Stimulated activated naive CD8-positive, alpha-beta T cell treated with anti-CD3 and anti-CD28 coated beads, Interleukin-15, Interleukin-2, amounts not matched to agents 100 ng/mL and 50 ng/mL, for 24 hours (primary cell): ENCODE measurements at regions not wholly inside any gene's neighbourhood (a gene's known extent, or its start where the extent isn't known, plus 50 kb on each side); places are given as distances from the start of the nearest gene placed in this dataset.
"Not testable (repeated sequence)": the region's sequence is repeated elsewhere in the genome, so short reads cannot be mapped to it uniquely, and the experiment has no call there.

Source experiments
- H3K27ac Mint-ChIP-seq: one replicate; pipeline ENCODE4 v1.8.0; 2021; ENCODE audit warnings: mild to moderate bottlenecking, mixed read lengths
- H3K27me3 Mint-ChIP-seq: one replicate; pipeline ENCODE4 v1.8.0; 2021; ENCODE audit warnings: mixed read lengths
- H3K36me3 Mint-ChIP-seq: one replicate; pipeline ENCODE4 v1.8.0; 2021; ENCODE audit warnings: low read depth, mixed read lengths
- H3K4me1 Mint-ChIP-seq: one replicate; pipeline ENCODE4 v1.8.0; 2021; ENCODE audit warnings: low read depth, mixed read lengths
- H3K4me3 Mint-ChIP-seq: one replicate; pipeline ENCODE4 v1.8.0; 2021; ENCODE audit warnings: mild to moderate bottlenecking, mixed read lengths
- H3K9me3 Mint-ChIP-seq: one replicate; pipeline ENCODE4 v1.8.0; 2021; ENCODE audit warnings: mixed read lengths

DNA sequence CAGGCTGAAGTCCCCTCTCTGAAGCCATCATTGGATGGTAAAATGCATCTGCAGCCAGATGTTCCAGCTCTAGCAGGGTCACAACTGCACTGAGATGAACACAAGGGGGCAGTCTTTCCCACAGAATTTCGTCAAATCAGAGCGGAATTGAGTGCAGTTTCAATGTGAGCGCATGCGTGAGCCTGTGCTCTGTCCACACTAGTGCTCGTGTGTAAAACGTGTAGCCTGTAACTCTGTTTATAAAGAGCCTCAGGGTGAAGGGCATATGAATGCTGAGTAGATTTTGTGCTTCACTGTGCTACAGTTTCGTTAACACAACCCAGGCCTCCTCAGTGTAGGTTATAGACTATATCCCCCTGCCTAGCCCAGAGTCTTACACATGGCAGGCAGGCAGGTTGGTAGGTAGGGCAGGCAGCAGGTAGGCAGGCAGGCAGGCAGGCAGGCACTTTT is 92.7 kb upstream of the GOLGA6L4 start:
- H3K36me3 Mint-ChIP-seq, result no peaks in the 10 kb centered on the region
- H3K4me3 Mint-ChIP-seq, result peak overlapping the region; percentile 50
- H3K27ac Mint-ChIP-seq, result peak overlapping the region; percentile 26
- no peaks in the 10 kb centered on the region for H3K9me3 Mint-ChIP-seq
- peaks cover 7% of the 10 kb centered on the region for H3K27me3 Mint-ChIP-seq
- peaks cover 4% of the 10 kb centered on the region for H3K4me1 Mint-ChIP-seq

- Mint-ChIP-seq H3K4me1 (peaks cover 4% of the 10 kb centered on the region), H3K4me3 (no peak overlapping the region), H3K9me3 (no peaks in the 10 kb centered on the region), H3K27me3 (peaks cover 9% of the 10 kb centered on the region), H3K27ac (no peak overlapping the region), H3K36me3 (no peaks in the 10 kb centered on the region)
Measured at GRCh38 chr15:84143753-84144314, 91.7 kb upstream of the GOLGA6L4 start.

- H3K27ac Mint-ChIP-seq, H3K4me3 Mint-ChIP-seq, H3K27me3 Mint-ChIP-seq, H3K36me3 Mint-ChIP-seq, H3K9me3 Mint-ChIP-seq, H3K4me1 Mint-ChIP-seq: not testable (repeated sequence)
Measured at GRCh38 chr15:84144946-84145345, 90.6 kb upstream of the GOLGA6L4 start.

GRCh38 chr15:84146299-84146698 is 89.3 kb upstream of the GOLGA6L4 start:
- not testable (repeated sequence) for H3K9me3 Mint-ChIP-seq, H3K4me3 Mint-ChIP-seq, H3K4me1 Mint-ChIP-seq, H3K27me3 Mint-ChIP-seq, H3K36me3 Mint-ChIP-seq, H3K27ac Mint-ChIP-seq

- not testable (repeated sequence) for H3K27me3 Mint-ChIP-seq, H3K4me1 Mint-ChIP-seq, H3K9me3 Mint-ChIP-seq, H3K36me3 Mint-ChIP-seq, H3K4me3 Mint-ChIP-seq, H3K27ac Mint-ChIP-seq
Measured at GRCh38 chr15:84147307-84147706, 88.3 kb upstream of the GOLGA6L4 start.

- H3K9me3 Mint-ChIP-seq, result no peaks in the 10 kb centered on the region
- H3K4me3 Mint-ChIP-seq, result no peak overlapping the region
- H3K27me3 Mint-ChIP-seq, result peaks cover 4% of the 10 kb centered on the region
- no peaks in the 10 kb centered on the region for H3K4me1 Mint-ChIP-seq
- H3K36me3 Mint-ChIP-seq, result no peaks in the 10 kb centered on the region
- H3K27ac Mint-ChIP-seq, result no peak overlapping the region
Measured at GRCh38 chr15:84151205-84151931, 84.2 kb upstream of the GOLGA6L4 start.

GRCh38 chr15:84152381-84152979 is 83.1 kb upstream of the GOLGA6L4 start:
- not testable (repeated sequence) for H3K4me3 Mint-ChIP-seq, H3K36me3 Mint-ChIP-seq, H3K4me1 Mint-ChIP-seq, H3K27me3 Mint-ChIP-seq, H3K9me3 Mint-ChIP-seq, H3K27ac Mint-ChIP-seq

- not testable (repeated sequence) for H3K4me1 Mint-ChIP-seq, H3K9me3 Mint-ChIP-seq, H3K27ac Mint-ChIP-seq, H3K4me3 Mint-ChIP-seq, H3K36me3 Mint-ChIP-seq, H3K27me3 Mint-ChIP-seq
Measured at GRCh38 chr15:84153655-84154140, 81.9 kb upstream of the GOLGA6L4 start.

- H3K36me3 Mint-ChIP-seq, H3K4me3 Mint-ChIP-seq, H3K9me3 Mint-ChIP-seq, H3K4me1 Mint-ChIP-seq, H3K27ac Mint-ChIP-seq, H3K27me3 Mint-ChIP-seq: not testable (repeated sequence)
Measured at GRCh38 chr15:84154314-84154713, 81.3 kb upstream of the GOLGA6L4 start.

DNA sequence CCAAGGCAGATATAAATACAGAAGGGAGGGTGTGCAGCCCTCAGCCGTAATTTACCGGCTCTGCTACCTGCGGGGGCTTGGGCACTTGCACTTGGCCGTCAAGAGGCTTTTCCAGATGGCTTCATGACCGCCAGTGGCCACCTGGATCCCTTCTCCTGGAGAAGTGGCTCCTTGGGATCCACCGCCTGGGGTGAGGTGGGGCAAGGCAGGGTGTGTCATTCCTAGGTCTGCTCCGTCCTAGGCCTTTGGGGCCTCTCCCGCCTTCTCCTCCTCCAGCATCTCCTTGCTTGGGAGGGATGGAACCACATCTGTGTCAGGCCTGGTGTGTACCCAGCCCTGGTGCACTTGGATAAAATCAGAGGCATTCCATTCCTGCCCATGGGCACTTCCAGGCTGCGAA is 80.8 kb upstream of the GOLGA6L4 start:
- H3K4me1 Mint-ChIP-seq, H3K9me3 Mint-ChIP-seq, H3K27me3 Mint-ChIP-seq, H3K27ac Mint-ChIP-seq, H3K4me3 Mint-ChIP-seq, H3K36me3 Mint-ChIP-seq: not testable (repeated sequence)

DNA sequence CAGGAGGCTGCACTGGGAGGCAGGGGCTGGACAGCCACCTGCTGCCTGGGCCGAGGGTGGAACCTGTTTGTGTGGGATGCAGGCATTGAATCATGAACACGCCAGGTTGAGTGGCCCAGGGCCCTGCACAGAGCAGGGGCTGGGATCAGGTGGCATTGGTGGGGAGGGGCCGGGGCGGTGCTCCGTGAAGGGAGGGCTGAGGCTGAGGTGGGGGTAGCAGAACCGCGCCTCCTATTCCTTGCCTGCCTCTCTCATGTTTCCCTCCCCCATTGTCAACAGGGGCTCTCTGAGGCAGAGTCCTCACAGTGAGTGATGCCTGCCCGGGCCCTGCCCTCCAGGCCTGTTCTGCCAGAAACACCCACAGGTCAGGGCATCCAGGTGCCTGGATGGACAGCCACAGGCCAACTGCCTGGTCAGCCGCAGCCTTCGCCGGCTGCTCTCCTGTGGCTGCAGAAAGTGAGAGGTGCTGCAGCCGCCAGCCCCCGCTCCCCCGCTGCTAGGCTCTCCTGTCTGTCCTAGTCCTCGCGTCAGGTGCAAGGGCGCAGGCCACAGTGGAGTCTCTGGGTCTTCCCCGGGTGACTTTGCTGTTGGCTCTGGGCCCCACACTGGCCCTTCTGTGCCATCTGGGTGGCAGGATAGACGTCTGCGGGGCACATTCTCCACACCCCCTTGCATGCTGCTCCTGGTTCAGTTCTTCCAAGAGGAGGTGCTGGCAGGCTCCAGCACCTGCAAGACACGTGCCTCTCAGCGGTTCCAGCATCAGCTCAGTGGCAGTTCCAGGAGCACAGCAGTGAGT is 79.6 kb upstream of the GOLGA6L4 start:
- not testable (repeated sequence) for H3K27ac Mint-ChIP-seq, H3K4me1 Mint-ChIP-seq, H3K4me3 Mint-ChIP-seq, H3K9me3 Mint-ChIP-seq, H3K27me3 Mint-ChIP-seq, H3K36me3 Mint-ChIP-seq

- not testable (repeated sequence) for H3K27ac Mint-ChIP-seq, H3K4me1 Mint-ChIP-seq, H3K9me3 Mint-ChIP-seq, H3K27me3 Mint-ChIP-seq, H3K4me3 Mint-ChIP-seq, H3K36me3 Mint-ChIP-seq
Measured at GRCh38 chr15:84156588-84156840, 79.1 kb upstream of the GOLGA6L4 start.

DNA sequence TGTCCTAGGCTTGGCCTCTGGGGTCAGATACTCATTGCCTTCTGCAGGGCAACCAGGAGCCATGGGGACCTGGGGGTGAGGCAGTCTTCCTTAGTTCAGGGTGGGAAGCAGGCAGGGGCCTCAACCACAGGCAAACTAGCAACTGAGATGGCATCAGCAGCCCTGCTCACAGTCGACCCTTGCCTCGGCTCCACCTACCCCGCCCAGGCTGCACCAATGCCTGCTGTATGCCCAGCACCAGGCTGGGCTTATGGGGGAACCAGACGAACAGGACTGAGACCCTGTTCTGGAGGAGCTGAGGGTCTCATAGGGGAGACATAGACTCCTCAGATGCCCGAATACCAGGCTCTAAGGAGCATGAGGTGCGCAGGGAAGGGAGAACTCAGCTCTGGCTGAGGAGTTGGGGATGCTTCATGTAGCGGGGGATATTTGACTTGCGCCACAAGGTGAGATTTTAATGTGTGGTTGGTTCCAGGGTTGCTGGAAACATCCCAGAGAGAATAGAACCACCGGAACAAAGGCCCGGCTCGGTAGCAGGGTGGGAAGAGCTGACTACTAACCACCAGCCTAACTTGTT is 78.4 kb upstream of the GOLGA6L4 start:
- not testable (repeated sequence) for H3K9me3 Mint-ChIP-seq, H3K27ac Mint-ChIP-seq, H3K27me3 Mint-ChIP-seq, H3K36me3 Mint-ChIP-seq, H3K4me3 Mint-ChIP-seq, H3K4me1 Mint-ChIP-seq

- not testable (repeated sequence) for H3K4me1 Mint-ChIP-seq, H3K36me3 Mint-ChIP-seq
Measured at GRCh38 chr15:84157857-84158256, 77.7 kb upstream of the GOLGA6L4 start.

More at GRCh38 chr15:84157857-84158256, 77.7 kb upstream of the GOLGA6L4 start:
- not testable (repeated sequence) for H3K27ac Mint-ChIP-seq, H3K9me3 Mint-ChIP-seq, H3K27me3 Mint-ChIP-seq, H3K4me3 Mint-ChIP-seq
